Gastrocnemius medialis (tissue), 4 donors: ENCODE measurements at regions not wholly inside any gene's neighbourhood (a gene's known extent, or its start where the extent isn't known, plus 50 kb on each side); places are given as distances from the start of the nearest gene placed in this dataset.

ENCODE experiments used
- ATAC-seq, 2 donors: fragments of 150-250 bp; one replicate each; pipeline ENCODE4 v1.9.1; 2016
- DNase-seq, 2 donors: peaks; one replicate each; pipeline ENCODE4 v3.0.0-alpha.2; 2019
- H3K27ac ChIP-seq, 4 donors: fragments of 200-600 bp; sonication (generic); 1 replicate in 1 of 4; 2 replicates in 3 of 4; pipeline ENCODE4 v1.5.1; 2016 to 2018; ENCODE audit warnings: mild to moderate bottlenecking in 2 of 4, moderate library complexity in 1 of 4
- H3K27me3 ChIP-seq, 3 donors: fragments of 200-600 bp; sonication (generic) in 2 of 3; 1 replicate in 1 of 3; 2 replicates in 2 of 3; pipeline versions ENCODE4 v1.5.1 to v1.6.0; 2016 to 2019; ENCODE audit warnings: mild to moderate bottlenecking in 1 of 3, moderate library complexity in 1 of 3
- H3K36me3 ChIP-seq, 2 donors: fragments of 200-600 bp; sonication (generic) in 1 of 2; one replicate each; pipeline ENCODE4 v1.5.1; 2017 to 2018
- H3K4me1 ChIP-seq, 2 donors: fragments of 200-600 bp; sonication (generic) in 1 of 2; one replicate each; pipeline ENCODE4 v1.5.1; 2016 to 2017; ENCODE audit warnings: mild to moderate bottlenecking in 2 of 2
- H3K4me3 ChIP-seq, 4 donors: fragments of 200-600 bp; sonication (generic) in 3 of 4; 1 replicate in 1 of 4; 2 replicates in 3 of 4; pipeline ENCODE4 v1.5.1; 2016 to 2019; ENCODE audit warnings: mild to moderate bottlenecking in 2 of 4
- H3K9me3 ChIP-seq, 3 donors: fragments of 200-600 bp; sonication (generic) in 2 of 3; 1 replicate in 1 of 3; 2 replicates in 2 of 3; pipeline ENCODE4 v1.5.1; 2016 to 2019
- CTCF ChIP-seq, 5 experiments: fragments of 450-650 bp in 3 of 5; fragments of 200-600 bp in 2 of 5; sonication (generic) in 2 of 5; IDR thresholded peaks in 4 of 5; conservative IDR thresholded peaks in 1 of 5; 1 replicate in 4 of 5; 2 replicates in 1 of 5; pipeline ENCODE4 v1.5.1; 2016 to 2019; ENCODE audit warnings: antibody characterized with exemption in 5 of 5, mild to moderate bottlenecking in 3 of 5, moderate library complexity in 3 of 5
- POLR2A ChIP-seq, 2 donors: fragments of 450-650 bp; IDR thresholded peaks; one replicate each; pipeline ENCODE4 v1.6.1; 2017; ENCODE audit warnings: antibody characterized with exemption in 2 of 2, mild to moderate bottlenecking in 2 of 2, moderate library complexity in 2 of 2
- in situ Hi-C, 4 donors: fragments of 200-750 bp; cut with MboI; loops; one replicate each; pipeline versions ENCODE4 v1.15.0 to v1.8.0; 2017; ENCODE audit warnings: low sequenced_read_pairs in 4 of 4
- intact Hi-C: fragments of 100-400 bp; cut with DNase I; formaldehyde crosslinking; loops from one replicate; pipeline ENCODE4 v1.15.1; 2023; ENCODE audit warnings: low total_unique reads

GRCh38 chr9:86830356-86830755 lies 117.0 kb downstream of the GAS1 start:
- DNase-seq (no peak), ATAC-seq (no peak)
- in situ Hi-C loops (no loop called here), intact Hi-C loops (no loop called here)
- Histone ChIP-seq H3K9me3 (no peaks in the 10 kb centered on the region), H3K27me3 (no peaks in the 10 kb centered on the region), H3K4me3 (no peak overlapping the region), H3K27ac (no peak overlapping the region), H3K4me1 (no peaks in the 10 kb centered on the region), H3K36me3 (no peaks in the 10 kb centered on the region)
- TF ChIP-seq POLR2A (IDR thresholded peaks at IDR 0.05) (no peak), CTCF (IDR thresholded peaks at IDR 0.05 in 4 of 5, conservative IDR thresholded peaks at IDR 0.05 in 1 of 5) (no peak)

- no peak for ATAC-seq
- no peak for TF ChIP-seq CTCF (IDR thresholded peaks at IDR 0.05 in 4 of 5, conservative IDR thresholded peaks at IDR 0.05 in 1 of 5)
- H3K27ac ChIP-seq, result no peak overlapping the region
- intact Hi-C loops (no loop called here), in situ Hi-C loops (no loop called here)
- DNase-seq, result no peak
- H3K4me3 ChIP-seq, result no peak overlapping the region
- no peaks in the 10 kb centered on the region for H3K9me3 ChIP-seq
- no peaks in the 10 kb centered on the region for H3K27me3 ChIP-seq
- H3K36me3 ChIP-seq, result no peaks in the 10 kb centered on the region
- no peaks in the 10 kb centered on the region for H3K4me1 ChIP-seq
Measured at GRCh38 chr9:86829496-86830046, 117.7 kb downstream of the GAS1 start.

GRCh38 chr9:86828631-86829030 lies 118.7 kb downstream of the GAS1 start:
- TF ChIP-seq POLR2A (IDR thresholded peaks at IDR 0.05) (no peak), CTCF (IDR thresholded peaks at IDR 0.05 in 4 of 5, conservative IDR thresholded peaks at IDR 0.05 in 1 of 5) (no peak)
- ATAC-seq (no peak), DNase-seq (no peak)
- Histone ChIP-seq H3K9me3 (no peaks in the 10 kb centered on the region), H3K27ac (no peak overlapping the region), H3K36me3 (no peaks in the 10 kb centered on the region), H3K4me3 (no peak overlapping the region), H3K27me3 (no peaks in the 10 kb centered on the region), H3K4me1 (no peaks in the 10 kb centered on the region)
- intact Hi-C loops (no loop called here), in situ Hi-C loops (no loop called here)

- intact Hi-C loops, result no loop called here
- Histone ChIP-seq H3K9me3 (no peaks in the 10 kb centered on the region), H3K36me3 (no peaks in the 10 kb centered on the region), H3K27ac (no peak overlapping the region), H3K4me3 (no peak overlapping the region), H3K4me1 (no peaks in the 10 kb centered on the region), H3K27me3 (no peaks in the 10 kb centered on the region)
- no peak for DNase-seq
- in situ Hi-C loops, result no loop called here
- TF ChIP-seq POLR2A (IDR thresholded peaks at IDR 0.05) (no peak), CTCF (IDR thresholded peaks at IDR 0.05 in 4 of 5, conservative IDR thresholded peaks at IDR 0.05 in 1 of 5) (no peak)
- ATAC-seq, result no peak
Measured at GRCh38 chr9:86827893-86828292, 119.4 kb downstream of the GAS1 start.

- no peak overlapping the region for H3K4me3 ChIP-seq
- H3K36me3 ChIP-seq, result no peaks in the 10 kb centered on the region
- no peaks in the 10 kb centered on the region for H3K27me3 ChIP-seq
- ATAC-seq (no peak), DNase-seq (no peak)
- no peak overlapping the region for H3K27ac ChIP-seq
- in situ Hi-C loops, result no loop called here
- no peak for TF ChIP-seq POLR2A (IDR thresholded peaks at IDR 0.05)
- TF ChIP-seq CTCF (IDR thresholded peaks at IDR 0.05 in 4 of 5, conservative IDR thresholded peaks at IDR 0.05 in 1 of 5), result no peak
- H3K9me3 ChIP-seq, result no peaks in the 10 kb centered on the region
- intact Hi-C loops, result no loop called here
- no peaks in the 10 kb centered on the region for H3K4me1 ChIP-seq
Measured at GRCh38 chr9:86825299-86825698, 122.0 kb downstream of the GAS1 start.
